ENCODE measurements at regions not wholly inside any gene's neighbourhood (a gene's known extent, or its start where the extent isn't known, plus 50 kb on each side); places are given as distances from the start of the nearest gene placed in this dataset.

- H3K4me3 ChIP-seq (replicated peaks; ENCODE audit: insufficient read depth, low read length), result no peak overlapping the region
- no peak overlapping the region for H3K27ac ChIP-seq (replicated peaks)
- DNase-seq (ENCODE audit: low read depth in 1 of 2, low spot score in 1 of 2), result no peak
- TF ChIP-seq CTCF (IDR thresholded peaks at IDR 0.05; ENCODE audit: insufficient read depth, low read length) (no peak), GABPA (IDR thresholded peaks at IDR 0.05; ENCODE audit: low read depth) (no peak)
- peaks cover 4% of the 10 kb centered on the region for H3K27me3 ChIP-seq (ENCODE audit: insufficient read depth, poor library complexity, severe bottlenecking)
Measured at GRCh38 chr2:216257089-216257488, 115.2 kb downstream of the MARCHF4 start.

All from HL-60 (cell line).